ENCODE measurements at regions not wholly inside any gene's neighbourhood (a gene's known extent, or its start where the extent isn't known, plus 50 kb on each side); places are given as distances from the start of the nearest gene placed in this dataset.
"Not testable (repeated sequence)": the region's sequence is repeated elsewhere in the genome, so short reads cannot be mapped to it uniquely, and the experiment has no call there.

DNA sequence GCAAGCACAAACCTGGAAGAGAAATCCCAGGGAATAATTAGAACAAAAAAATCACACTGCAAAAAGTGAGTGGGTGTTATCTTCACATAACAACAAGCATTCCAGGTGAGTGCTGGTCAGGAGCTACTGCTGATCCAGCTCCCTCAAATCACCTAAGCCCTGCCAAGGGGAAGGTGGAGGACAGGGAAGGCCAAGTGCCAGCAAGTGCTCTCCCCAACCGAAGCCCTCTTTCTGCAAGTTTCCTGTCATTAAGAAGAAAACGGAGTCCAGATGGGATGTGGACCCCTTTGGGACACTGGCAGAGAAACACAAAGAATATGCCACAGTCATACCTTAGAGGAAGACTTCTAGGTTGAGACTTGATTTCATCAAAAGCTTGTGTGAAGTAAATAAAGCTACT, 933.0 kb upstream of the ZNF722 start:
- no peak for DNase-seq
- TF ChIP-seq, protein P1, sequence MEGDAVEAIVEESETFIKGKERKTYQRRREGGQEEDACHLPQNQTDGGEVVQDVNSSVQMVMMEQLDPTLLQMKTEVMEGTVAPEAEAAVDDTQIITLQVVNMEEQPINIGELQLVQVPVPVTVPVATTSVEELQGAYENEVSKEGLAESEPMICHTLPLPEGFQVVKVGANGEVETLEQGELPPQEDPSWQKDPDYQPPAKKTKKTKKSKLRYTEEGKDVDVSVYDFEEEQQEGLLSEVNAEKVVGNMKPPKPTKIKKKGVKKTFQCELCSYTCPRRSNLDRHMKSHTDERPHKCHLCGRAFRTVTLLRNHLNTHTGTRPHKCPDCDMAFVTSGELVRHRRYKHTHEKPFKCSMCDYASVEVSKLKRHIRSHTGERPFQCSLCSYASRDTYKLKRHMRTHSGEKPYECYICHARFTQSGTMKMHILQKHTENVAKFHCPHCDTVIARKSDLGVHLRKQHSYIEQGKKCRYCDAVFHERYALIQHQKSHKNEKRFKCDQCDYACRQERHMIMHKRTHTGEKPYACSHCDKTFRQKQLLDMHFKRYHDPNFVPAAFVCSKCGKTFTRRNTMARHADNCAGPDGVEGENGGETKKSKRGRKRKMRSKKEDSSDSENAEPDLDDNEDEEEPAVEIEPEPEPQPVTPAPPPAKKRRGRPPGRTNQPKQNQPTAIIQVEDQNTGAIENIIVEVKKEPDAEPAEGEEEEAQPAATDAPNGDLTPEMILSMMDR (IDR thresholded peaks at IDR 0.05; ENCODE audit: low read depth, low read length, missing control alignments), result no peak
- Histone ChIP-seq H3K27me3 (replicated peaks) (no peaks in the 10 kb centered on the region), H3K4me3 (ENCODE audit: low read depth, low read length) (no peak overlapping the region), H3K27ac (no peak overlapping the region), H3K36me3 (replicated peaks) (no peaks in the 10 kb centered on the region)
- in situ Hi-C loops (cut with HindIII; ENCODE audit: low pct_ligation_motif_present, low sequenced_read_pairs), result no loop called here

DNA sequence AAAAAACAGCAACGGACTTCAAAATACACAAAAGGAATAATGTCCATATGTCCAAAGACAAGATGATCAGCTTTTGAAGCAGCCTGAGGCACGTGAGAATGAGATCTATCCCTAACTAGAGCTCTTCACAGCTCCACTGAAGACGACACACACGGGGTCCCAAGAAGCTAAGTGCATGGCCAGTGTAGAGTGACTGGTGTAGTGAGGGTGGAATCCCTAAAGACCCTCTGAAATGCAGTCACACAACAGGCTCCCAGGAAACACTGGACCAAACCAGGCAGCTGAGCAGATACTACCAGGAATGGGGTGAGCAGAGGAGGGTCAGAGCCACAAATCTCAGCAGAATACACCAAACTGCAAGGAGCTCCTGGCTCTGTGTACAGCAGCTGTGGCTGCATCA, 932.4 kb upstream of the ZNF722 start:
- DNase-seq; H3K27ac ChIP-seq; H3K36me3 ChIP-seq (replicated peaks); in situ Hi-C loops (cut with HindIII; ENCODE audit: low pct_ligation_motif_present, low sequenced_read_pairs); H3K27me3 ChIP-seq (replicated peaks); H3K4me3 ChIP-seq (ENCODE audit: low read depth, low read length): not testable (repeated sequence)

DNA sequence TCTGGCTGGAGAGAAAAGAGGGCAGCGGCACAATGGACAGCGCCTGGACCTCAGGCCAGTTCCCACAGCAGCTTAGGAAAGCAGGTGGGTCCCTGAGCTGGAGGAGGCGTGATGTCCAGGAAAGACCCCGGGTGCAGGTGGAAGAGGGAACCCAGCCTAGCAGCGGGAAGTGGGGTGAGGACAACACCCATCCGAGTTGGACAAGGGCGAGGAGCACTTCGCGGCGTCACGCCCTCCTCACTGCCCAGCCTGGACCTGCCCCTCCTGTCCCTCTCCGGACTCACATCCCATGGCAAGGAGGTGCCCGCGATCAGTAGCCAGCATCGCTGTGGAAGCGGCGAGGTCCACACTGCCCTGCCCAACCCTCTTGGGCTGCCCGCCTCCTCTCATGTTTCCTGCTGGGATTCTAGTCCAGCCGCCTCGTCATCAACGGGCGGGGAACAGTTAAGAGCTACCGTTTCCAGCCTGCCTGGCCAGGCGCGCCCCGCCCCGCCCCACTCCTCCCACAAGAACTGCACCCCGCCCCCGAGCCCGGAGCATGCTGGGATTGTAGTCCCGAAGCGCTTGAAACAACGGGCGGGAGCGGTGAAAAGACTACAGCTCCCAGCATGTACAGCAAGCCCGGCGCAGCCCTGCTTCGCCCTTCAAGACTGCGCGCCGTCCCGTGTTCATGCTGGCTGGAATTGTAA, 930.6 kb upstream of the ZNF722 start:
- in situ Hi-C loops (cut with HindIII; ENCODE audit: low pct_ligation_motif_present, low sequenced_read_pairs), result no loop called here
- Histone ChIP-seq H3K36me3 (replicated peaks) (no peaks in the 10 kb centered on the region), H3K27ac (no peak overlapping the region), H3K27me3 (replicated peaks) (no peaks in the 10 kb centered on the region), H3K4me3 (ENCODE audit: low read depth, low read length) (no peak overlapping the region)
- no peak for DNase-seq
- TF ChIP-seq, protein P1 (IDR thresholded peaks at IDR 0.05; ENCODE audit: low read depth, low read length, missing control alignments), result no peak

DNA sequence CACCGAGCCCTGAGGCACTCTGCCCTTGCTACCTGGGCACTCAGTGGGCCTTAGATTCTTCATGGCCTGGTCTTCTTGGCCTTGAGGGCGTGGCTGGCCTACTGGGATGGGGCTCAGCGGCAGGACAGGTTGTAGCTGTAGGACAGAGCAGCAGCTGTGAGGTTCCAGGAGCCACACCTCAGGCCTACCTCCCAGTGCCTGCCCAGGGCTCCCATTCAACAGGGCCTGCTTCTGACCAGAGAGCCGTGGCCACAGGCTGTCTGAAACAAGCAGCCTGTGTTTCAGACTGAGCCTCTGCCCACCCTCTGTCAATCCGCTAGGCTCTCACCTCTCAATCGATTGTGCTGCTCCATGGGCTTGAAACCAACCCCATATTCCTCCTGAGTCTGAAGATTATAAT, 928.0 kb upstream of the ZNF722 start:
- no peak overlapping the region for H3K4me3 ChIP-seq (ENCODE audit: low read depth, low read length)
- in situ Hi-C loops (cut with HindIII; ENCODE audit: low pct_ligation_motif_present, low sequenced_read_pairs), result no loop called here
- no peaks in the 10 kb centered on the region for H3K36me3 ChIP-seq (replicated peaks)
- DNase-seq, result no peak
- TF ChIP-seq, protein P1 (IDR thresholded peaks at IDR 0.05; ENCODE audit: low read depth, low read length, missing control alignments), result no peak
- H3K27me3 ChIP-seq (replicated peaks), result no peaks in the 10 kb centered on the region
- H3K27ac ChIP-seq, result no peak overlapping the region

DNA sequence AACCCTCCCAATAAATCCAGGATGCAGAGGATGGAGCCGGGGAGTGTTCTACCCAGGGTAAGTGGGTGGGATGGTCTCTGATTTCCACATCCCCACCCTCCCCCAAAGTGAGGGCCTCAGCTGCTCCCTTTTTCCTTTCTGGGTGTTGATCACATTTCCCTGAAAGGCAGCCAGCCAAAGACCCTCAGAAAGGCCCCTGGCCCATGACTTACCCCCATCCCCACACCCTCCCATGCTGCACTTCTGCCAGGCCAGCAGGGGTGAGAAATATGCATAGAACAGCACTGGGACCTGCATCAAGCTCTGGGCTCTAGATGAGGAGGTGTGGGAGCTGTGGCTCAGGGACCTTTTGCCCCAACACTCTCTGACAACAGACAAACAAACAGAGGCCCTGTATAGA, 927.3 kb upstream of the ZNF722 start:
- TF ChIP-seq, protein P1 (IDR thresholded peaks at IDR 0.05; ENCODE audit: low read depth, low read length, missing control alignments), result no peak

DNA sequence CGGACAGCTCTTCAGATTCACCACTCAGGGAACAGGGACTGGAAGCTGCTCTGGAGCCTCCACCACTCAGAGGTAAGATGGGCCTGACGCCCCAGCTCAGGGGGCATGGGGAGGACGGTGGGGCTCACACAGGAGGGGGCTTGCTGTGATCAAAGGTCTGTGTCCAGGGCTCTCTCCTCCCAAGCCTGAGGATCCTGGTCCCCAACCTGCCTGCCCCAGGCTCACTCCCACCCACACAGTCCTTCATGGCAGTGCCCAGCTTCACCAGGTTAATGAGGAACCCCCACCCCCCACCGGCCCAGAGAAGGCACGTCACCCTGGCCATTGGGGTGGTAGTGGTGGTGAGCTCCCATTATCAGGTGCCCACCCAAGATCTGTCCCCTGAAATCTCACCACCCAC, 926.7 kb upstream of the ZNF722 start:
- H3K27me3 ChIP-seq (replicated peaks), result no peaks in the 10 kb centered on the region
- in situ Hi-C loops (cut with HindIII; ENCODE audit: low pct_ligation_motif_present, low sequenced_read_pairs), result no loop called here
- DNase-seq, result no peak
- TF ChIP-seq, protein P1 (IDR thresholded peaks at IDR 0.05; ENCODE audit: low read depth, low read length, missing control alignments), result no peak
- no peak overlapping the region for H3K4me3 ChIP-seq (ENCODE audit: low read depth, low read length)
- no peak overlapping the region for H3K27ac ChIP-seq
- H3K36me3 ChIP-seq (replicated peaks), result no peaks in the 10 kb centered on the region

More for the DNA sequence above, 927.3 kb upstream of the ZNF722 start:
- Histone ChIP-seq H3K36me3 (replicated peaks) (no peaks in the 10 kb centered on the region), H3K27ac (no peak overlapping the region), H3K27me3 (replicated peaks) (no peaks in the 10 kb centered on the region), H3K4me3 (ENCODE audit: low read depth, low read length) (no peak overlapping the region)
- no peak for DNase-seq
- in situ Hi-C loops (cut with HindIII; ENCODE audit: low pct_ligation_motif_present, low sequenced_read_pairs), result no loop called here

Measured in brain microvascular endothelial cell (primary cell).